ENCODE measurements at regions not wholly inside any gene's neighbourhood (a gene's known extent, or its start where the extent isn't known, plus 50 kb on each side); places are given as distances from the start of the nearest gene placed in this dataset.
"Not testable (repeated sequence)": the region's sequence is repeated elsewhere in the genome, so short reads cannot be mapped to it uniquely, and the experiment has no call there.

- no peaks in the 10 kb centered on the region for H3K27me3 ChIP-seq
- WGBS, 3 donors = 26 to 38% (median 29%) methylated on average over 9 of the region's 9 CpGs
- TF ChIP-seq CTCF (IDR thresholded peaks at IDR 0.05) = no peak
- no peak for TF ChIP-seq EP300 (IDR thresholded peaks at IDR 0.05)
- no peak for TF ChIP-seq POLR2A (IDR thresholded peaks at IDR 0.05)
- no peak overlapping the region for H3K4me3 ChIP-seq
- no peaks in the 10 kb centered on the region for H3K4me1 ChIP-seq (ENCODE audit: insufficient read depth)
- no peaks in the 10 kb centered on the region for H3K36me3 ChIP-seq
- no peak overlapping the region for H3K27ac ChIP-seq
- no peaks in the 10 kb centered on the region for H3K9me3 ChIP-seq
- intact Hi-C loops (cut with DNase I) = no loop called here
- DNase-seq = peak in 1 of 5 donors; percentile 13
These were observed 235.7 kb downstream of the SATB1 start for GRCh38 chr3:18189282-18190050.

- no peaks in the 10 kb centered on the region for H3K9me3 ChIP-seq
- intact Hi-C loops (cut with DNase I) = no loop called here
- 70 to 83% (median 78%) methylated on average over 3 of the region's 3 CpGs for whole genome bisulfite sequencing, 3 donors
- no peaks in the 10 kb centered on the region for H3K4me1 ChIP-seq (ENCODE audit: insufficient read depth)
- H3K36me3 ChIP-seq = no peaks in the 10 kb centered on the region
- H3K27me3 ChIP-seq = no peaks in the 10 kb centered on the region
- H3K27ac ChIP-seq = no peak overlapping the region
- H3K4me3 ChIP-seq = no peak overlapping the region
- TF ChIP-seq EP300 (IDR thresholded peaks at IDR 0.05) = no peak
- no peak for TF ChIP-seq POLR2A (IDR thresholded peaks at IDR 0.05)
- no peak for TF ChIP-seq CTCF (IDR thresholded peaks at IDR 0.05)
- no peak for DNase-seq
These were observed 236.6 kb downstream of the SATB1 start for GRCh38 chr3:18188491-18188890.

GRCh38 chr3:18185624-18186023, 239.5 kb downstream of the SATB1 start:
- no peak for TF ChIP-seq CTCF (IDR thresholded peaks at IDR 0.05)
- TF ChIP-seq POLR2A (IDR thresholded peaks at IDR 0.05) = no peak
- TF ChIP-seq EP300 (IDR thresholded peaks at IDR 0.05) = no peak
- Histone ChIP-seq H3K4me3 (no peak overlapping the region), H3K36me3 (no peaks in the 10 kb centered on the region), H3K27me3 (no peaks in the 10 kb centered on the region), H3K27ac (no peak overlapping the region), H3K9me3 (no peaks in the 10 kb centered on the region), H3K4me1 (ENCODE audit: insufficient read depth) (no peaks in the 10 kb centered on the region)
- WGBS, 3 donors = 96 to 100% (median 97%) methylated on average over 1 of the region's 1 CpG
- no peak for DNase-seq
- intact Hi-C loops (cut with DNase I) = no loop called here

DNA sequence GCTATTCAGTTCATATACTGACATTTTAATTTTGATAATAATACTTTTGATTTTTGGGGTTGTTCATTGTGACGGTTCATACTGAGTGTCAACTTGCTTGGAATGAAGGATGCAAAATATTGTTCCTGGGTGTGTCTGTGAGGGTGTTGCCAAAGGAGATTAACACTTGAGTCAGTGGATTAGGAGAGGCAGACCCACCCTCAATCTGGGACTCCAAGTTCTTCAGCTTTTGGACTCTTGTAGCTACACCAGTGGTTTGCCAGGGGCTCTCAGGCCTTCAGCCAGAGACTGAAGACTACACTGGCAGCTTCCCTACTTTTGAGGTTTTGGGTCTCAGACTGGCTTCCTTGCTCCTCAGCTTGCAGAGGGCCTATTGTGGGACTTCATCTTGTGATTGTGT, 242.2 kb downstream of the SATB1 start:
- WGBS, 3 donors = 68 to 95% (median 90%) methylated on average over 1 of the region's 1 CpG
- H3K27me3 ChIP-seq; H3K36me3 ChIP-seq; H3K4me1 ChIP-seq (ENCODE audit: insufficient read depth); intact Hi-C loops (cut with DNase I); DNase-seq; H3K27ac ChIP-seq; H3K4me3 ChIP-seq; H3K9me3 ChIP-seq: not testable (repeated sequence)

- 69 to 77% (median 71%) methylated on average over 3 of the region's 3 CpGs for WGBS, 3 donors
- intact Hi-C loops (cut with DNase I) = no loop called here
- Histone ChIP-seq H3K36me3 (no peaks in the 10 kb centered on the region), H3K4me3 (no peak overlapping the region), H3K27me3 (no peaks in the 10 kb centered on the region), H3K9me3 (no peaks in the 10 kb centered on the region), H3K4me1 (ENCODE audit: insufficient read depth) (no peaks in the 10 kb centered on the region), H3K27ac (no peak overlapping the region)
- DNase-seq = no peak
- TF ChIP-seq CTCF (IDR thresholded peaks at IDR 0.05) = no peak
- TF ChIP-seq EP300 (IDR thresholded peaks at IDR 0.05) = no peak
- TF ChIP-seq POLR2A (IDR thresholded peaks at IDR 0.05) = no peak
These were observed 245.6 kb downstream of the SATB1 start for GRCh38 chr3:18179521-18179920.

Measured in ovary (tissue), 7 donors.